ENCODE measurements at regions not wholly inside any gene's neighbourhood (a gene's known extent, or its start where the extent isn't known, plus 50 kb on each side); places are given as distances from the start of the nearest gene placed in this dataset.

GRCh38 chr6:144474290-144474689 lies 189.2 kb downstream of the UTRN start:
- Histone ChIP-seq H3K4ac (ENCODE audit: low read depth, low read length) (no peak overlapping the region), H3K56ac (ENCODE audit: low read length) (no peak overlapping the region), H3K4me1 (ENCODE audit: control insufficient read depth, low read depth, low read length) (no peaks in the 10 kb centered on the region), H2BK15ac (replicated peaks; ENCODE audit: low read depth) (no peak overlapping the region), H2BK120ac (ENCODE audit: low read depth, low read length) (no peak overlapping the region), H3K4me2 (ENCODE audit: low read length) (no peak overlapping the region), H3K27ac (ENCODE audit: low read depth, low read length) (no peak overlapping the region), H3K4me3 (ENCODE audit: low read length) (no peak overlapping the region), H4K8ac (ENCODE audit: low read depth, low read length) (no peak overlapping the region), H3K79me1 (ENCODE audit: low read length) (no peaks in the 10 kb centered on the region), H4K5ac (ENCODE audit: low read length) (no peak overlapping the region), H2BK5ac (ENCODE audit: low read length) (no peak overlapping the region), H3K36me3 (ENCODE audit: control insufficient read depth, insufficient read depth, low read length) (no peaks in the 10 kb centered on the region), H3K18ac (ENCODE audit: low read length) (no peak overlapping the region), H3K23ac (ENCODE audit: low read length) (no peak overlapping the region), H3K79me2 (ENCODE audit: control insufficient read depth, insufficient read depth, low read length) (no peaks in the 10 kb centered on the region), H3K27me3 (ENCODE audit: insufficient read depth, low read length, poor library complexity) (no peaks in the 10 kb centered on the region), H2AK5ac (ENCODE audit: low read length) (no peak overlapping the region), H3K9ac (ENCODE audit: low read length) (no peak overlapping the region)
- no CpG with 5 or more reads among the region's 1 CpG for WGBS (ENCODE audit: extremely low coverage, insufficient coverage, low lambda C conversion rate)
- no peak for DNase-seq

DNA sequence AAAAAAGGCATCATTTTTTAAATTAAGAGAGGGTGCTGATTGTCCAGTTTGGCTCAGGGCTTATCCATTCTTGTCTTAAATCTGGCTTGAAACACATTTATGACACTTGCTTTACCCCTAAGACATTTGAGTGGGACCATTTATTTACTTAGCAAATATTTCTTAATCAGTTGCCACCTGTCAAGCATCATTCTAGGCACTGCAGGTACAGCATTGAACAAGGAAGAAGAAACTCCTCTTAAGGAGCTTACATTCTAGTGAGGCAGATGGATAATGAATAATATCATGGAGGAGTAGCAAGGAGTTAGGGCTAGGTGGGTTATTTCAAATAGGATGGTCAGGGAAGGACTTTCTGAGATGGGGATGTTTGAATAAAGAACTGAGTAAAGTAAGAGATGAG lies 189.8 kb downstream of the UTRN start:
- no peak overlapping the region for H3K4me2 ChIP-seq (ENCODE audit: low read length)
- no peak overlapping the region for H2BK5ac ChIP-seq (ENCODE audit: low read length)
- H3K23ac ChIP-seq (ENCODE audit: low read length), result no peak overlapping the region
- no peak for DNase-seq
- no peak overlapping the region for H4K8ac ChIP-seq (ENCODE audit: low read depth, low read length)
- H2BK120ac ChIP-seq (ENCODE audit: low read depth, low read length), result no peak overlapping the region
- H3K4ac ChIP-seq (ENCODE audit: low read depth, low read length), result no peak overlapping the region
- no peak overlapping the region for H3K27ac ChIP-seq (ENCODE audit: low read depth, low read length)
- no peak overlapping the region for H2AK5ac ChIP-seq (ENCODE audit: low read length)
- H4K5ac ChIP-seq (ENCODE audit: low read length), result no peak overlapping the region
- H3K18ac ChIP-seq (ENCODE audit: low read length), result no peak overlapping the region
- no peak overlapping the region for H2BK15ac ChIP-seq (replicated peaks; ENCODE audit: low read depth)
- H3K4me3 ChIP-seq (ENCODE audit: low read length), result no peak overlapping the region
- H3K36me3 ChIP-seq (ENCODE audit: control insufficient read depth, insufficient read depth, low read length), result no peaks in the 10 kb centered on the region
- no peaks in the 10 kb centered on the region for H3K79me1 ChIP-seq (ENCODE audit: low read length)
- H3K4me1 ChIP-seq (ENCODE audit: control insufficient read depth, low read depth, low read length), result no peaks in the 10 kb centered on the region
- H3K56ac ChIP-seq (ENCODE audit: low read length), result no peak overlapping the region
- no peaks in the 10 kb centered on the region for H3K27me3 ChIP-seq (ENCODE audit: insufficient read depth, low read length, poor library complexity)
- H3K9ac ChIP-seq (ENCODE audit: low read length), result no peak overlapping the region
- no peaks in the 10 kb centered on the region for H3K79me2 ChIP-seq (ENCODE audit: control insufficient read depth, insufficient read depth, low read length)

- Histone ChIP-seq H3K27me3 (ENCODE audit: insufficient read depth, low read length, poor library complexity) (no peaks in the 10 kb centered on the region), H3K36me3 (ENCODE audit: control insufficient read depth, insufficient read depth, low read length) (no peaks in the 10 kb centered on the region), H2BK5ac (ENCODE audit: low read length) (no peak overlapping the region), H3K79me2 (ENCODE audit: control insufficient read depth, insufficient read depth, low read length) (no peaks in the 10 kb centered on the region), H2AK5ac (ENCODE audit: low read length) (no peak overlapping the region), H3K9ac (ENCODE audit: low read length) (no peak overlapping the region), H3K23ac (ENCODE audit: low read length) (no peak overlapping the region), H3K56ac (ENCODE audit: low read length) (no peak overlapping the region), H3K18ac (ENCODE audit: low read length) (no peak overlapping the region), H4K8ac (ENCODE audit: low read depth, low read length) (no peak overlapping the region), H3K4ac (ENCODE audit: low read depth, low read length) (no peak overlapping the region), H4K5ac (ENCODE audit: low read length) (no peak overlapping the region), H3K27ac (ENCODE audit: low read depth, low read length) (no peak overlapping the region), H3K79me1 (ENCODE audit: low read length) (no peaks in the 10 kb centered on the region), H3K4me3 (ENCODE audit: low read length) (no peak overlapping the region), H3K4me2 (ENCODE audit: low read length) (no peak overlapping the region), H2BK120ac (ENCODE audit: low read depth, low read length) (no peak overlapping the region), H3K4me1 (ENCODE audit: control insufficient read depth, low read depth, low read length) (no peaks in the 10 kb centered on the region), H2BK15ac (replicated peaks; ENCODE audit: low read depth) (no peak overlapping the region)
- no peak for DNase-seq
Observed at GRCh38 chr6:144475411-144475810, 190.3 kb downstream of the UTRN start.

- Histone ChIP-seq H3K18ac (ENCODE audit: low read length) (no peak overlapping the region), H3K79me1 (ENCODE audit: low read length) (no peaks in the 10 kb centered on the region), H2BK15ac (replicated peaks; ENCODE audit: low read depth) (no peak overlapping the region), H3K4me1 (ENCODE audit: control insufficient read depth, low read depth, low read length) (no peaks in the 10 kb centered on the region), H3K27ac (ENCODE audit: low read depth, low read length) (no peak overlapping the region), H3K79me2 (ENCODE audit: control insufficient read depth, insufficient read depth, low read length) (no peaks in the 10 kb centered on the region), H3K4me2 (ENCODE audit: low read length) (no peak overlapping the region), H3K4ac (ENCODE audit: low read depth, low read length) (no peak overlapping the region), H2BK120ac (ENCODE audit: low read depth, low read length) (no peak overlapping the region), H3K23ac (ENCODE audit: low read length) (no peak overlapping the region), H3K9ac (ENCODE audit: low read length) (no peak overlapping the region), H4K8ac (ENCODE audit: low read depth, low read length) (no peak overlapping the region), H2BK5ac (ENCODE audit: low read length) (no peak overlapping the region), H2AK5ac (ENCODE audit: low read length) (no peak overlapping the region), H3K56ac (ENCODE audit: low read length) (no peak overlapping the region), H4K5ac (ENCODE audit: low read length) (no peak overlapping the region), H3K4me3 (ENCODE audit: low read length) (no peak overlapping the region), H3K27me3 (ENCODE audit: insufficient read depth, low read length, poor library complexity) (no peaks in the 10 kb centered on the region), H3K36me3 (ENCODE audit: control insufficient read depth, insufficient read depth, low read length) (no peaks in the 10 kb centered on the region)
- WGBS (ENCODE audit: extremely low coverage, insufficient coverage, low lambda C conversion rate), result 100% methylated on average over 1 of the region's 3 CpGs
- no peak for DNase-seq
Observed at GRCh38 chr6:144476286-144476685, 191.2 kb downstream of the UTRN start.

DNA sequence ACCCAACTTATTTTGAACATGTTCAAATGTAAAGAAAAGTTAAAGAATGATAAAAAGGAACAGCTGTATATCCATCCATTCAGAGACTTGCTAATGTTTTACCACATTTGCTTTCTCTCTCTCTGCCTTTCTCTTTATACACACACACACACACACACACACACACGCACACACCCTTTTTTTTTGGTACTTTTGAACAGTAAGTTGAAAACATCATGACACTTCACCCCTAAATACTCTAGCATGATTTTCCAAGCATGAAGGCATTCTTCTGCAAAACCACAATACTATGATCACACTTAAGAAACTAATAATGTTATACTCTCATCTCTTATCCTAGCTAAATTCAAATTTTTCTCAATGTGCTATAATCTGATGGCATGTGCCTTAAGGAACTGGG lies 192.3 kb downstream of the UTRN start:
- Histone ChIP-seq H3K18ac (ENCODE audit: low read length) (no peak overlapping the region), H3K36me3 (ENCODE audit: control insufficient read depth, insufficient read depth, low read length) (no peaks in the 10 kb centered on the region), H3K27me3 (ENCODE audit: insufficient read depth, low read length, poor library complexity) (no peaks in the 10 kb centered on the region), H3K56ac (ENCODE audit: low read length) (no peak overlapping the region), H2BK5ac (ENCODE audit: low read length) (no peak overlapping the region), H2BK120ac (ENCODE audit: low read depth, low read length) (no peak overlapping the region), H3K4ac (ENCODE audit: low read depth, low read length) (no peak overlapping the region), H3K27ac (ENCODE audit: low read depth, low read length) (no peak overlapping the region), H4K8ac (ENCODE audit: low read depth, low read length) (no peak overlapping the region), H3K4me1 (ENCODE audit: control insufficient read depth, low read depth, low read length) (no peaks in the 10 kb centered on the region), H4K5ac (ENCODE audit: low read length) (no peak overlapping the region), H3K9ac (ENCODE audit: low read length) (no peak overlapping the region), H3K4me2 (ENCODE audit: low read length) (no peak overlapping the region), H3K23ac (ENCODE audit: low read length) (no peak overlapping the region), H3K79me2 (ENCODE audit: control insufficient read depth, insufficient read depth, low read length) (no peaks in the 10 kb centered on the region), H2AK5ac (ENCODE audit: low read length) (no peak overlapping the region), H3K79me1 (ENCODE audit: low read length) (no peaks in the 10 kb centered on the region), H3K4me3 (ENCODE audit: low read length) (no peak overlapping the region), H2BK15ac (replicated peaks; ENCODE audit: low read depth) (no peak overlapping the region)
- no CpG with 5 or more reads among the region's 1 CpG for WGBS (ENCODE audit: extremely low coverage, insufficient coverage, low lambda C conversion rate)
- no peak for DNase-seq

DNA sequence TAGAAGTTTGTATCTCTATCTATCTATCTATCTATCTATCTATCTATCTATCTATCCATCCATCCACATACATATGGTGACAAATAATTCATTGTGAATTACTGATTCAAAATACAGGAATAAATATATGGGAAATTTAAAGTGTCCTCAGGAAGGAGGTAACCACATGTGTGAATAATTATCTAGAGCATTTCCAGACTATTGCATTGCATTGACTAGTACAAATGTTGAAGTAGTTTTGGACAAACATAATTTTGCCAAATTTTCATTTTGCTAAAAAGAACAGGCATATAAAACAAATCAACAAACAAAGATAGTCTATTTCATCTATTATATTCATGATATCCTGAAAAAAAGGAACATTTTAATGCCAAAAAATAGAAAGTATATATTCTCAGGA lies 192.7 kb downstream of the UTRN start:
- Histone ChIP-seq H2BK5ac (ENCODE audit: low read length) (no peak overlapping the region), H3K18ac (ENCODE audit: low read length) (no peak overlapping the region), H3K23ac (ENCODE audit: low read length) (no peak overlapping the region), H2BK15ac (replicated peaks; ENCODE audit: low read depth) (no peak overlapping the region), H3K27me3 (ENCODE audit: insufficient read depth, low read length, poor library complexity) (no peaks in the 10 kb centered on the region), H3K9ac (ENCODE audit: low read length) (no peak overlapping the region), H2AK5ac (ENCODE audit: low read length) (no peak overlapping the region), H3K4ac (ENCODE audit: low read depth, low read length) (no peak overlapping the region), H2BK120ac (ENCODE audit: low read depth, low read length) (no peak overlapping the region), H3K4me3 (ENCODE audit: low read length) (no peak overlapping the region), H3K4me2 (ENCODE audit: low read length) (no peak overlapping the region), H4K8ac (ENCODE audit: low read depth, low read length) (no peak overlapping the region), H3K79me2 (ENCODE audit: control insufficient read depth, insufficient read depth, low read length) (no peaks in the 10 kb centered on the region), H3K56ac (ENCODE audit: low read length) (no peak overlapping the region), H3K27ac (ENCODE audit: low read depth, low read length) (no peak overlapping the region), H3K4me1 (ENCODE audit: control insufficient read depth, low read depth, low read length) (no peaks in the 10 kb centered on the region), H3K79me1 (ENCODE audit: low read length) (no peaks in the 10 kb centered on the region), H3K36me3 (ENCODE audit: control insufficient read depth, insufficient read depth, low read length) (no peaks in the 10 kb centered on the region), H4K5ac (ENCODE audit: low read length) (no peak overlapping the region)
- DNase-seq, result no peak
